Muscle of arm (tissue), 1 donor: ENCODE measurements at regions not wholly inside any gene's neighbourhood (a gene's known extent, or its start where the extent isn't known, plus 50 kb on each side); places are given as distances from the start of the nearest gene placed in this dataset.

ENCODE experiments used
- DNase-seq: peaks from one replicate; pipeline ENCODE4 v3.0.0-alpha.2; 2013

DNA sequence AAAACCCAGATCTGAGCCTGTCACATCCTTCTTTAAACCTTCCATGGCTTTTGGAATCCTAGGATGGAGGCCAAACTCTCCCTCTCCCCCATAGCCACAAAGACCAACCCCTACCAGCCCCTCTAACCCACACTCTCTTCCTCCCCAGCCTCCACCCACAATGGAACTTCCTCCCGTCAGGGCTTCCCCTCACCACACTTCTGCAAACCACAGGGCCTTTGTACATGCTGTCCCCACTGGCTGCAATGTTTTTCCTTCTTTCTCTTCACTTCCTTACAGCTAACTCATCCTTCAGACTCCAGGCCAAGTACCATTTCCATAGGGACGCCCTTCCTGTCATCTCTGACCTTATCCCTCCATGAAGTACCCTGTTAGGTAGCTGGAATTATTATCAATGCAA is 393.5 kb downstream of the MN1 start:
- DNase-seq = no peak

DNA sequence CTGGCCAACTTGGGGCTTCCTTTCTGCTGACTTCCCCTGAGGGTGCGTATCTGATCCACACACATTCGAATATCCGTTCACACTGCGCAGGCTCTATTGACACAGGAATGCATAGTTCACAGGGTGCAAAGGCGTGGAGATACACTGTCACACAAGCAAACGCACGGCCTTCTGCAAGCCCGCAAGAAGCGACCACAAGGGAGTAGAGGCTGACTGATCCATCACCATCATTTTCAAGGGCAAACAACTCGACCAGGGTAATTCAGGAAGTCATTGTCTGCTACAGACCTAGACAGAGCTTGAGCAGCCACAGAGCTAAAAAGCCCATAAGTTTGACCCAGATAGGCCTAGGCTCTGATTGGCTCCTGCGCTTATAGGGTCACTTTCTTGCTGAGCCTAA is 392.3 kb downstream of the MN1 start:
- DNase-seq = no peak

DNA sequence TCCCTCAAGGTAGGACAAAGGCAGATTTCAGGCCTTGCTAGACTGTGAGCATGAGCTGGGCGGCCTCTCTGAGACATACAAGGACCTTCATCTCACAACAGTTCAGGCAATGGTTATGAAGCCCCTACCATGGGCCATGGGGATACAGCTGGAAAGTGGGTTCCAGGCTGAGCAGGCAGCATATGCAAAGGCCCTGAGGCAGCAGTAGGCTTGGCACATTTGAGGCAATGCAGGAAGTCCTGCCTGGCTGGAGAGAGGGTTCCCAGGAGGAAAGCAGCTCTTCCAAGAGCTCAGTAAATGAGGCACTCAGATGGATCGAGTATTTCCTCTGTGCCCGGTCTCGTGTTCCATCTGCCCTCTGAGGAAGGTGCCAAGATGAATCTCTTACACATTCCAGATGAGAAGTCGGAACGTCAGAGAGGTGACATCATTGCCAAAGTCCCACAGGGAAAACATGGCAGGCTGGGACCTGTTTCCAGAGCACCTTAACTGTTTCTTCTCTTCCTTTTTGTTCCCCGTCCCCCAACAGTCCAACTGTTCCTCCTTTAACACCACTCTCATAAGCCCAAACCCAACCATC is 388.6 kb downstream of the MN1 start:
- DNase-seq = no peak

GRCh38 chr22:27413702-27414101 is 387.9 kb downstream of the MN1 start:
- DNase-seq = no peak

DNA sequence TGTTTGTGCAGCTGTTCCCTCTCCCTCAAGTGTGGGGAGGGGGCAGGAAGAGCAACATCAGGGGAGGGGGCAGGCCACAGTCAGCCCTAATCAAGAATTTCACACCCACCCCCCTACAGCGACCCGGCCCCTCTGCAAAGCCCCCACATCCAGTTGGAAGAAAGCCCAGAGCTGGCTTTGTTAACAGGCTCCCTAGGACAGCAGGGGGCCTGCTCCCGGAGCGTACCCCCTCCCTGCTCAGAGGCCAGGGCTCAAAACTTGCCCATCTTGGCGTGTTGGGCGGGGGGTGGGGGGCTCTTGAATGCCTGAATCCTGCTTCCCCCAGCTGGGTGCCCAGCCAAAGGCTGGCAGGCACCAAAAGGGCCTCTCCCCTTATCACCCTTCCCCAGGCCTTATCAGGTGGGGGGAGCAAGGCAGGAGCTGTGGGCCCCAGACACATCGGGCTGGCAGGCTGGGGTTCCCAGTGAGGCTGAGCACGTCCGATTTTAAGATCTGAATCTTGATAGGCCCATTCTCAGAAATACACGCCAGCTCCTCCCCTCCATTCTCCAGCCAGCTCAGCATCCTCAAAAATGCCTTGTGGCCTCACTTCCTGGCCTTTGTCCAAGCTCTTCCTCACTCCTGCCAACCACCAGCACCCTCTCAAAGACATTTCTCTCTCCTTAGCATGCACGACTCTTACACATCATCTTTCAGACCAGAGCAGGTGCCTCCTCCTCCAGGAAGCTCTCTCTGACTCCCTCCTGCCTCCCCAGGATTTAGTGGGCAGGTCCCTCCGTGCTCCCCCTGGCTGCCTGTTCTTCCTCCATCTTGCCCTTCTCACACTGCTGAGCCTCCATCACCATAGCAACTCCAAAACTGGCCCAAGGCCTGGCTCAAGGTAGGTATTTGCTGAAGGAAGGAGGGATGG is 384.8 kb downstream of the MN1 start:
- no peak for DNase-seq

DNA sequence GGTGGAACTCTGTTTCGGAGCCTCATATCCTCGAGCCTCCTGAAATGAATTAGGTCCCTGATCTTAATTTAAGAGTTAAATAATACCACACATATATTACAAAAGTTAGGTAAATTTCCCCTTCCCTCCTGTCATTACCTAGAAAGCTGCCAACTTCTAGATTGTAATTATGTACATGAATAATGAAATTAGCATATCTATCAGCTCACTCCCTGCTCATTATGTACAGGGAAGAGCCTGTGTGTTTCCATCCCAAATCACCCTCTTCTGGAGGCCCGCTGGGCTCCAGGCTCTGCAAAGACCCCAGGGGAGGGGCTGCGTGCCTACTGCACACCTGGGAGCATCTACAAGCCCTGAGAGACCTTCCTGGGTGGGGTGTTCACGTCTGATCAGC is 384.1 kb downstream of the MN1 start:
- no peak for DNase-seq

DNA sequence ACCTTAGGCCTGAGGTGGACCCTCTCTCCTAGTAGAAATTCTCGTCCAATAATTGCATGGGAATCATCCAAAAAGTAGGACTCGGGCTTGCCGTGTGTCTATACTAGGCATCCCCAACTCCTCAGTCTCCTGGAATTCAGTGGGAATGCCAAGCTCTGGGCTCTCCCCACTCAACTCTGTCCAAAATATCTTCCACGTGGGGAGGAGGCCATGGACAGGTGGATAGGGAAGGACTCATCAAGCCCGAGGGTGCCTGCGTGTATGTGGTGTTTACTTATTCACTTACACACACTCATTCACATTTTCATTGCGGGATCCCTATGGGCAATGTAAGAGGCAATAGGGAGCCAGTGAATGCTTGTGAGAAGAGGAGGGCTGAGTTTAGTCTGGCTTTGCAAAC is 383.3 kb downstream of the MN1 start:
- no peak for DNase-seq

GRCh38 chr22:27419473-27419872 is 382.1 kb downstream of the MN1 start:
- DNase-seq = no peak

DNA sequence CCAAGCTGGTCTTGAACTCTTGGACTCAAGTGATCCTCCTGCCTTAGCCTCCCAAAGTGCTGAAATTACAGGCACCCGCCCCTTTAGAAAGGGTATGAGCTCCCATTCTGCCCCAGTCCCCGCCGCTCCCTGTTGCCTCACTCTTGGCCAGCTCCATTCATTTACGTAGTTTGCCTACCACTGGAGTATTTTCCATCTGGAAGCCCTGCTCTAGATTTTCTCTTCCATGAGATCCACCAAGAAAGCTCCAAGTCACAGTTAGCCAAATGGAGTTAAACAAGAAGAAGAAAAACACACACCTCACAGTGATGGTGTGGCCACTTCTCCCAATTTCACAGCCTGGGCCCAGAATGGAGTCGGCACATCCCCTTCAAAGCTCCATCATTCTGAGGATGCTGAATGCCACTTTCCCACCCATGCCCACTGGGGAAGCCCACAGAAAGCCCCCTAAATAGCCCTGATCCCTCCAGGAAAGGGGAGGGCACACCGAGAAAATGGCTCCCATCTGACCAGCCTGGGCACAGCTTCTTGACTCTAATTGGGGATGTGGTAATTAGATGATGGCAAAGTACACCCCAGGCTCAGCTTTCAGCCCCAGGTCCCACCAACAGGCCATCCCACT is 381.2 kb downstream of the MN1 start:
- peak; percentile 57 for DNase-seq

- DNase-seq = peak; percentile 91
Observed at GRCh38 chr22:27420817-27421361, 380.7 kb downstream of the MN1 start.

GRCh38 chr22:27422442-27422841 is 379.1 kb downstream of the MN1 start:
- DNase-seq = no peak

DNA sequence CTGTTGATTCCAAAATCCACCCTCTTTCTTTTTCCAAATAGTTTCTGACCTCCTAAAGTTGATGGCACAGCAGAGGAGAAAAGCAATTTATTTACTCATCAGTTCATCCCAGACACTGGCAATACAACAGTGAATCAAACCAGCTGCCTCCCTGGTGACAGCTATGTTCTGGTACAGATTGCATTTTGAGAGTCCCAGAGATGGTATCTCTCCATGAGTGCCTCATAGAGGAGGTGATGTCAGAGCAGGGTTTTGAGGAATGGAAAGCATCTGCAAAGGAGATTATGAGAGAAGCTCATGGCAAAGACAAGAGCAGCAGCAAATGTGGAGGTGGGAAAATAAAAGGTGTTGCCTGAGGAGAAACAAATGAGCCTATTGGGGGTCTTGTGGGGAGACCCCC is 377.2 kb downstream of the MN1 start:
- no peak for DNase-seq

DNA sequence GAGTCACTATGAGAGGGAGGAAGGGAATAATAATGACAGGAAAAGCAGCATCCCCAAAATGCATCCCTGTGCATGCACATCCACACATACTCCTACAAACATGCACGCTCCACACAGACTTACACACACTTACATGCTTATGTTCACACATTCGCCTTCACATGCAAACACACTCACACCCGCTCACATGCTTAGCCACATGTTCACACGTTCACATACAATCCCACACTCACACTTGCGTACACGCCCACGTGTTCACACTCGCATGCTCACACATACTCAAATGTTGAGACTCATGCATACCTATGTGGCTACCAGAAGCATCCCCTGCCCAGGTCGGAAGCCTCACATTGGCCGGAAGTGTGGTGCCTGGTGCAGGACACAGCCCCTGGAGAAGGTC is 372.1 kb downstream of the MN1 start:
- DNase-seq = no peak

- DNase-seq = no peak
Observed at GRCh38 chr22:27431081-27431480, 370.5 kb downstream of the MN1 start.

DNA sequence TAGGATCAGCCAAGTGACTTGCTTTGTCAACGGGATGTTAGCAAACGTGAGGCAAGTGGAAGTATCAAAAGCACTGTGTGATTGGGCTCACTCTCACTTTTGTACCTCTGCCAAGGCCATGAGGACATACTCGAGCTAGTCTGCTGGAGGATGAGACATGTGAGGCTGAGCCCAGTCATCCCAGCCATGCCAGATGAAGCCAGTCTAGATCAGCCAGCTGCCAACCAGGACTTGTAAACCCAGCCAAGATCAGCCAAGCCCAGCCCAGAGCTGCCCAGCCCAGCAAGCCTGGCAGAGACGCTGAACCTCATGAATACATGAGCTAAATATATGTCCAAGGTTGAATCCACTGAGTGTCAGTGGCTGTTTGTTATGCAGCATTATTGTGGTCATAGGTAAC is 369.7 kb downstream of the MN1 start:
- no peak for DNase-seq

DNA sequence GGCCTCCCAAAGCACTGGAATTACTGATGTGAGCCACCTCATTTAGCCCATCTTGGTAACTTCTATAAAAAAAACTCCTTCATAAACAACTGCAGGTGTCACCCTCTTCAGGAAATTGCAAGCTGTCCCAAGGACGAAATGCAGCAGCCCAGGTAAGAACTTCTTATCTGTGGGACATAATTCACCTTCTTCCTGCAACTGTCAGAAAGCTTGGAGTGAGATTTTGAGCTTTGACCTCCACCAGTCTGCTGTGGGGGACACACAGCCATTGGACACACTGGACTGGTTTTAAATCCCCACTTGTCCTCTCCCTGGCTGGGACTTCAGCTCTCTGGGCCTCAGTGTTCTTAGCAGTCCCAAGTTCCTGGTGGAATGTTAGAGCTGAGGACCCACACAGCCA is 368.5 kb downstream of the MN1 start:
- DNase-seq = no peak

DNA sequence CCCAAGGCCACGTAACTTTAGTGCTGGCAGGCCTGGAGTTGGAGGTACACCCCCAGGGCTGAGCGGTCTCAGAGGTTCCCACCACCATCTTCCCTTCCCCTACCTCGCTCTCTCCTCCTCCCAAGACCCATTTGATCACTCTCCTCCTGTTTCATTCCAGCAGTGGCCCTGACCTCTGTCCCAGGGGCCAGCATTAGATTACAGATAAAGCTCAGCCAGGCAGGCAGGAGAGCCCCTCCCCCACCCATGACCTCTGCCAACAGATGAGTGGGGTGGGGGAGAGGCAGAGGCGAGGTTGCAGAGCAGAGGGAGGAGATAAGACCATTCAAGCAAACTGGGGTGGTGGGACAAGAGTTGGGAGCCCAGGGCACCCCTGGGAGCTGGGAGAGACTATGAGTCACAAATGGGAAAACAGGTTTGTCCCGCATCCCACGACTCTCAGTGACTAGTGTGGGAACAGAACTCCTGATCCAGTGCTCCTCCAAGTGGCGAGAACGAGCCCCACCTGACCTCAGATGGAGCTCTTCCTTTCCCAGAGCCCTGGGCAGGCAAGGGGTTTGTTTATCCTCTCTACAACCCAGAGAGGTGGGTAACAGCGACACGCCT is 367.9 kb downstream of the MN1 start:
- DNase-seq = no peak

DNA sequence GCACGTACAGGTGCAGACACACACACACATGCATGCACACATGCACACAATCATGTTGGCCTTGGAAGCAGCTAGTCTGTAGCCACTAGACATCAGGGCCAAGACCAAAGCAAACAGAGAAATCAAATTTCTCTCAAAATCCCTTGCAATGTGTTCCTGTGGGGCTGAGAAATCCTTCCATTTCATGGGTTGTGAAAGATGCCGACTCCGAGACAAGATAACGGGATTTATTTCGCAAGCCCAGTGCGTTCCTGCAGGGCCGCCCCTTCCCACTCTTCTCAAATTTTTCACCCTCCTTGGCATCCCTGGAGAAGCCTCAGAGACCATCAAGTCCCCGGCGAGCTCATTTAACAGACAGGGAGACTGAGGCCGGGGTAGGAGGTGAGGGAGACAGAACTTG is 366.7 kb downstream of the MN1 start:
- DNase-seq = no peak

DNA sequence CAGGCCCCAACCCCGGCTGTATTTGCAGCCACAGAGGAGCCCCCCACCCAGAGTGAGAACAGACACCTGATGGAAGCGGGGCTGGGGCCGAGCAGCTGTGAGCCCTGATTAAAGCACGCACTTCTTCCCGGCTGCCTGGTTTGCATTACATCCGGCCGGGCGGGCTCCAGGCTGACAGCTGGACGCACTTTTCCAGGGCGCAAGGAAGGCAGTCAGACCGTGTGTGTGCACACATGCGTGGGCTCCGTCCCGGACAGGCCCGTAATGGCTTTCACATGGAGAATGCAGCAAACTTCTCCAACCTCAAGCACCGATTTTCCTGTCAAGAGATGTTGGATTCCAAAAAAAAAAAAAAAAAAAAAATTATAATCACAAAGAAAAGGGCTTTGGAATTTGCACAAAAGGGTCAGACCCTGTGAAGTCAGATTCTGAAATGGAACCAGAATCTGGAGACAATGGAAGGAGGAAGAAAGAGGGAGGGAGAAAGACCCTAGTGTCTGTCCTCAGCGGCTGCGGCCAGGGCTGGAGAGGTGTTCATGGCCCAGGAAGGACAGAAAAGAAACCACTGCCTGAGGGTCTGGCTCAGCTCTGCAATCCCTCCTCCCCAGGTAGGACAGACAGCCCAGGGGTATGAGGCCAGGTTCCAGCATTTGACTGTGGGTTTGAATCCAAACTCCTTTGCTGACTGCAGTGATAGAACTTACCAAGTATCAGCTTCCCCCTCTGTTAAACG is 365.5 kb downstream of the MN1 start:
- DNase-seq = peak; percentile 88

- DNase-seq = no peak
Observed at GRCh38 chr22:27436591-27436990, 365.0 kb downstream of the MN1 start.

DNA sequence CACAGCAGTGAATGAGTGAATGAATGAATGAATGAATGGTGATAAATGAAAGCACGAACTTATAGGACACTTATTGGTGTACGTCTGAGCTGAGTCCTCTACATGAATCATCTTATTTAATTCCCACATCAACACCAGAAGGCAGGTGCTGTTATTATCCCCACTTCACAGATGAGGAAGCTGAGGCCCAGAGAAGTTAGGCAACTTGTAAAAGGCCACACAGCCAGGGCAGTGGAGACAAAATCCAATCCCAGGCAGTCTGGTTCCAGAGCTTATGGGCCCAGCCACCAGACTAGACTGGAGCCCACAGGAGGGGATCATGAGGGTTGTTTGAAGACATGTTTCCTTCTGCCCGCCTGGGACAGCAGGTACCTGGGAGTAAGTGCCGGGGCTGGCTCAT is 364.0 kb downstream of the MN1 start:
- DNase-seq = no peak
